ENCODE measurements at regions not wholly inside any gene's neighbourhood (a gene's known extent, or its start where the extent isn't known, plus 50 kb on each side); places are given as distances from the start of the nearest gene placed in this dataset.

- dilution Hi-C loops (cut with HindIII; ENCODE audit: low sequenced_read_pairs, unreplicated experiment): no loop called here
- Histone ChIP-seq H4K91ac (ENCODE audit: insufficient read depth, low read depth, low read length) (no peak overlapping the region), H2BK120ac (ENCODE audit: low read depth, low read length) (no peak overlapping the region), H3K18ac (ENCODE audit: low read depth, low read length) (no peak overlapping the region), H3K9me1 (ENCODE audit: insufficient read depth, low read length) (no peaks in the 10 kb centered on the region), H2AK9ac (replicated peaks; ENCODE audit: low read depth, low read length, poor library complexity) (no peak overlapping the region), H2BK15ac (ENCODE audit: low read depth, low read length) (no peak overlapping the region), H2BK20ac (ENCODE audit: low read depth, low read length) (no peak overlapping the region), H2AFZ (replicated peaks; ENCODE audit: low read length, poor library complexity) (no peak overlapping the region), H3K79me1 (ENCODE audit: low read depth in 1 of 2, low read length in 2 of 2) (peaks cover 0 to 27% of the 10 kb centered on the region in 2 experiments; a peak in 3 of 4 replicates), H4K8ac (ENCODE audit: low read depth in 2 of 2, low read length in 2 of 2) (0 out of 4 replicates have a peak overlapping the region, but pooled peaks of 1 of the 2 experiments have one; percentile 4), H3K23ac (ENCODE audit: low read depth, low read length) (peak overlapping the region; percentile 7; the same call in 1 of the 2 replicates), H3K4me2 (ENCODE audit: low read depth, low read length) (no peak overlapping the region), H4K5ac (ENCODE audit: low read depth, low read length) (no peak overlapping the region), H3K56ac (ENCODE audit: extremely low read depth, insufficient read depth, low read length) (no peak overlapping the region), H3K9ac (ENCODE audit: low read depth, low read length) (no peak overlapping the region), H2AK5ac (ENCODE audit: low read depth, low read length) (no peak overlapping the region), H2BK5ac (ENCODE audit: low read depth, low read length, poor library complexity, severe bottlenecking) (no peak overlapping the region), H3K27me3 (ENCODE audit: control insufficient read depth, insufficient read depth, low read length) (no peaks in the 10 kb centered on the region), H4K20me1 (ENCODE audit: insufficient read depth, low read length) (peaks cover 28% of the 10 kb centered on the region), H3K27ac (ENCODE audit: insufficient read depth, low read length) (no peak overlapping the region), H3K36me3 (ENCODE audit: control insufficient read depth, insufficient read depth, low read length) (no peaks in the 10 kb centered on the region), H3K4me1 (ENCODE audit: control insufficient read depth, insufficient read depth, low read length) (0 out of 2 replicates have a peak, but pooled peaks cover 2% of the 10 kb centered on the region), H3K9me3 (ENCODE audit: control insufficient read depth, insufficient read depth, low read length) (no peaks in the 10 kb centered on the region), H3K4ac (ENCODE audit: low read depth, low read length) (no peak overlapping the region), H3K4me3 (ENCODE audit: insufficient read depth, low read depth, low read length) (no peak overlapping the region), H3K14ac (replicated peaks; ENCODE audit: low read depth, low read length) (peak overlapping the region; percentile 37)
- no TSS peak for BruUV-seq (replicated peaks)
- TF ChIP-seq NFE2L2 (IDR thresholded peaks at IDR 0.05; ENCODE audit: low read depth, low read length): 0 out of 2 replicates have a peak, but pooled peaks have one; percentile 32
- TF ChIP-seq BHLHE40 (IDR thresholded peaks at IDR 0.05; ENCODE audit: low read depth, low read length): no peak
- TF ChIP-seq CEBPB (IDR thresholded peaks at IDR 0.05; ENCODE audit: low read depth, low read length): no peak
- TF ChIP-seq CHD1 (IDR thresholded peaks at IDR 0.05; ENCODE audit: low read depth, low read length): no peak
- ChIA-PET CTCF (no interaction called here), POLR2A (ENCODE audit: unreplicated experiment) (no interaction called here)
- intact Hi-C loops (cut with micrococcal nuclease): no loop called here
- in situ Hi-C loops (cut with MboI; ENCODE audit: low sequenced_read_pairs): no loop called here
- DNase-seq (no peak), ATAC-seq (ENCODE audit: low read depth) (no peak)
- 92% methylated on average over 7 of the region's 19 CpGs; no CpG with 5 or more reads in 1 of the 2 experiments for WGBS, 2 experiments (ENCODE audit: extremely low coverage in 2 of 2, insufficient read length in 1 of 2)
Measured at GRCh38 chr3:48090166-48090939, 74.1 kb upstream of the MAP4 start.

Measured in IMR-90 (cell line).